DOHH2 (cell line): ENCODE measurements at regions not wholly inside any gene's neighbourhood (a gene's known extent, or its start where the extent isn't known, plus 50 kb on each side); places are given as distances from the start of the nearest gene placed in this dataset.

Source experiments
- H3F3A ChIP-seq: fragments of 200-600 bp; sonication (generic), shearing (Covaris generic); 2 replicates; pipeline ENCODE4 v1.6.0; 2016; ENCODE audit warnings: antibody characterized with exemption, mild to moderate bottlenecking; ENCODE audit not compliant: control insufficient read depth, insufficient read depth
- H3K27ac ChIP-seq: fragments of 200-600 bp; sonication (generic); 2 replicates; pipeline ENCODE4 v1.5.1; 2014; ENCODE audit warnings: low read depth, mild to moderate bottlenecking, low read length, moderate library complexity
- H3K27me3 ChIP-seq: fragments of 200-600 bp; sonication (generic); 2 replicates; pipeline ENCODE4 v1.6.1; 2014; ENCODE audit warnings: mild to moderate bottlenecking, low read length, mixed read lengths; ENCODE audit not compliant: control insufficient read depth
- H3K36me3 ChIP-seq: fragments of 200-600 bp; sonication (generic); 2 replicates; pipeline ENCODE4 v1.6.1; 2014; ENCODE audit warnings: mild to moderate bottlenecking, low read length, moderate library complexity, mixed read lengths; ENCODE audit not compliant: control insufficient read depth
- H3K4me1 ChIP-seq: fragments of 200-600 bp; sonication (generic); 2 replicates; pipeline ENCODE4 v1.6.1; 2014; ENCODE audit warnings: mild to moderate bottlenecking, low read length, mixed read lengths; ENCODE audit not compliant: control insufficient read depth
- H3K4me2 ChIP-seq: fragments of 200-600 bp; sonication (generic); 2 replicates; pipeline ENCODE4 v1.6.0; 2014; ENCODE audit warnings: mild to moderate bottlenecking, low read length, moderate library complexity
- H3K4me3 ChIP-seq: fragments of 200-600 bp; sonication (generic); 2 replicates; pipeline ENCODE4 v1.5.1; 2014; ENCODE audit warnings: mild to moderate bottlenecking, low read length, mixed read lengths
- H3K79me2 ChIP-seq: fragments of 200-600 bp; sonication (generic); 2 replicates; pipeline ENCODE4 v1.6.1; 2014; ENCODE audit warnings: mild to moderate bottlenecking, low read length, mixed read lengths; ENCODE audit not compliant: control insufficient read depth
- H3K9me2 ChIP-seq: fragments of 200-600 bp; sonication (generic); replicated peaks from 2 replicates; pipeline ENCODE4 v1.6.1; 2014; ENCODE audit warnings: mild to moderate bottlenecking, low read length, mixed read lengths; ENCODE audit not compliant: control insufficient read depth
- H3K9me3 ChIP-seq: fragments of 200-600 bp; sonication (generic); 2 replicates; pipeline ENCODE4 v1.6.1; 2014; ENCODE audit warnings: antibody characterized with exemption, low read length, mixed read lengths; ENCODE audit not compliant: control insufficient read depth, insufficient read depth
- H4K20me1 ChIP-seq: fragments of 200-600 bp; sonication (generic); 2 replicates; pipeline ENCODE4 v1.6.0; 2014; ENCODE audit warnings: low read depth, mild to moderate bottlenecking, antibody characterized with exemption, low read length, moderate library complexity; ENCODE audit not compliant: control insufficient read depth, insufficient read depth
- EZH2phosphoT487 ChIP-seq: fragments of 200-600 bp; sonication (generic); IDR thresholded peaks from 2 replicates; pipeline ENCODE4 v1.6.1; 2017; ENCODE audit warnings: borderline replicate concordance, mild to moderate bottlenecking, antibody characterized with exemption, low read length, moderate library complexity, mixed read lengths
- TF ChIP-seq, protein P1 (sequence below): fragments of 200-600 bp; sonication (generic); IDR thresholded peaks from one replicate; pipeline ENCODE4 v1.5.1; 2014; ENCODE audit warnings: antibody characterized with exemption, mild to moderate bottlenecking, low read depth, low read length; ENCODE audit not compliant: poor library complexity, severe bottlenecking

DNA sequence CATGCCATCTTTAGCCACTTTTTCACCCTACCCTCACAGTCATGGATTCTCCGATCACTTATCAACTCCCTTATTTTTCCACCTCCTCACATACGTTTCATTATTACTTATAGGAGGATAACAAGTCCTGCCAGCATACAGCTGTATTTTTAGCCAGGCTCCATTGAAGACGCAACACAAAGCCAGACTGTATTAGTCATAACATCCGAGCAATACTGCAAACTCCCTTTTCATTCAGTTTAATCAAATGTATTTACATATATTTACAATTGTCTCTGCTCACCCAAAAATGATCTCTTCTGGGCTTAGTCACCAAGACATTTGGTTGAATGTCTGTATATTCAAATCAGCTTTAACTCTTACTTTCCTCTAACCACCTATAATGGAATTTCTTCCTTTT lies 126.4 kb upstream of the PRLR start:
- Histone ChIP-seq H3F3A (no peaks in the 10 kb centered on the region), H3K79me2 (no peaks in the 10 kb centered on the region), H3K9me2 (no peaks in the 10 kb centered on the region), H3K36me3 (no peaks in the 10 kb centered on the region), H3K27me3 (no peaks in the 10 kb centered on the region), H3K4me1 (no peaks in the 10 kb centered on the region), H3K9me3 (no peaks in the 10 kb centered on the region), H3K27ac (no peak overlapping the region), H4K20me1 (no peaks in the 10 kb centered on the region), H3K4me3 (no peak overlapping the region), H3K4me2 (no peak overlapping the region)
- TF ChIP-seq, protein P1, sequence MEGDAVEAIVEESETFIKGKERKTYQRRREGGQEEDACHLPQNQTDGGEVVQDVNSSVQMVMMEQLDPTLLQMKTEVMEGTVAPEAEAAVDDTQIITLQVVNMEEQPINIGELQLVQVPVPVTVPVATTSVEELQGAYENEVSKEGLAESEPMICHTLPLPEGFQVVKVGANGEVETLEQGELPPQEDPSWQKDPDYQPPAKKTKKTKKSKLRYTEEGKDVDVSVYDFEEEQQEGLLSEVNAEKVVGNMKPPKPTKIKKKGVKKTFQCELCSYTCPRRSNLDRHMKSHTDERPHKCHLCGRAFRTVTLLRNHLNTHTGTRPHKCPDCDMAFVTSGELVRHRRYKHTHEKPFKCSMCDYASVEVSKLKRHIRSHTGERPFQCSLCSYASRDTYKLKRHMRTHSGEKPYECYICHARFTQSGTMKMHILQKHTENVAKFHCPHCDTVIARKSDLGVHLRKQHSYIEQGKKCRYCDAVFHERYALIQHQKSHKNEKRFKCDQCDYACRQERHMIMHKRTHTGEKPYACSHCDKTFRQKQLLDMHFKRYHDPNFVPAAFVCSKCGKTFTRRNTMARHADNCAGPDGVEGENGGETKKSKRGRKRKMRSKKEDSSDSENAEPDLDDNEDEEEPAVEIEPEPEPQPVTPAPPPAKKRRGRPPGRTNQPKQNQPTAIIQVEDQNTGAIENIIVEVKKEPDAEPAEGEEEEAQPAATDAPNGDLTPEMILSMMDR = no peak
- no peak for TF ChIP-seq EZH2phosphoT487

DNA sequence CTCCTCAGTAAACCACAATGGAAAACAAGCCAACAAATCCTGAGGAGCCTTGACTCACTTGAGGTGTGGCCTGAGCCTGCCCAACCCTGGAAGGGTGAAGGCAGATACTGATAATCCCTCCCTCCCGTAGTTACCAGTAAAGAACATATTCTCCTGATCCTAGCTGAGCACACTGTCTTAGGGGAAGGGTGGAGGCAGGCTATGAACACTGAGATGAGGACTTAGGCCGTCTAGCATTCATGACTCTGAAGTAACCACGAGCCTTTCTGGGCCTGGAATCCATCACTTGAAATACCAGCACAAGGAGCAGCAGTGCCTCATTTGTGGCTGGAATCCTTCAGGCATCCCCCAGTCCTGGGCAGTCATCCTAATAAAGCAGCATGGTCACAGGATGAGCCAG lies 124.5 kb upstream of the PRLR start:
- H3K27ac ChIP-seq = no peak overlapping the region
- no peaks in the 10 kb centered on the region for H3K9me3 ChIP-seq
- H4K20me1 ChIP-seq = no peaks in the 10 kb centered on the region
- H3K4me1 ChIP-seq = no peaks in the 10 kb centered on the region
- no peaks in the 10 kb centered on the region for H3K9me2 ChIP-seq
- H3K4me2 ChIP-seq = no peak overlapping the region
- no peaks in the 10 kb centered on the region for H3K36me3 ChIP-seq
- H3K4me3 ChIP-seq = no peak overlapping the region
- TF ChIP-seq, protein P1 = no peak
- TF ChIP-seq EZH2phosphoT487 = no peak
- no peaks in the 10 kb centered on the region for H3K79me2 ChIP-seq
- H3F3A ChIP-seq = no peaks in the 10 kb centered on the region
- no peaks in the 10 kb centered on the region for H3K27me3 ChIP-seq

DNA sequence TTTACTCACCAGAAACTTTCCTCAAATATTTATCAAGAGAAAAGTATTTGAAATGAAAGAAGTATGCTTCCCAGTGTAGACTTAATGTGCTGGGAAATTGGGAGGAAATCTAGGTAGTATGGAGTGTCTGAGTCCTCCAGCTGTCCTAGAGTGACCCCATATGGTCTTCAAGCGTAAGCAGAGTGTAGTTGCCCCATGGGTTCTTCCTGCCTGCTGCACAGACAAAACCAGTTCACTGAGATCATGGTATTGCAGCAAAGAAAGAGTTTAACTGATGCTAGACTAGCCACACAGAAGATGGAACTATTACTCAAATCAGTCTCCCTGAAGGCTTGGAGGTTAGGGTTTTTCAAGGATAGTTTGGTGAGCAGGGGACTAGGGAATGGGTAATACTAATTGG lies 114.9 kb upstream of the PRLR start:
- no peaks in the 10 kb centered on the region for H3K9me2 ChIP-seq
- no peak overlapping the region for H3K4me3 ChIP-seq
- TF ChIP-seq, protein P1 = no peak
- TF ChIP-seq EZH2phosphoT487 = no peak
- no peaks in the 10 kb centered on the region for H3F3A ChIP-seq
- H3K4me1 ChIP-seq = no peaks in the 10 kb centered on the region
- no peaks in the 10 kb centered on the region for H4K20me1 ChIP-seq
- no peak overlapping the region for H3K4me2 ChIP-seq
- H3K79me2 ChIP-seq = no peaks in the 10 kb centered on the region
- no peaks in the 10 kb centered on the region for H3K9me3 ChIP-seq
- no peaks in the 10 kb centered on the region for H3K27me3 ChIP-seq
- no peak overlapping the region for H3K27ac ChIP-seq
- no peaks in the 10 kb centered on the region for H3K36me3 ChIP-seq

DNA sequence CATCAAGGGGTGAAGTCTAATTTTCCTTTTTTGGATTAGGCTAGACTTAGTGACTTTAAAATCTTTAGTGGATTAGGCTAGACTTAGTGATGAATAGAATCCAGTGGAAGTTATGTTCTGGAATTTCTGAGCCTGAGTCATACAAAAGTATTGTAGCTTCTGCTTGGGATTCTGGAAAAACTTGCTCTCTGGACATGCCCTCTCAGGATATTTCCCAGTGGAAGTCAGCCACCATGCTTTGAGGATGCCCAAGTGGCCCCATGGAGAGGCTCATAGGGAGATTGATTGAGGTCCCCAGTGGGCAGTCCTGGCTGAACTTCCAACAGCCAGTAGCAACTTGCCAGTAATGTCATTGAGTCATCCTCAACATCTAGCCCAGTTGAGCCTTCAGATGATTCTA lies 112.4 kb upstream of the PRLR start:
- Histone ChIP-seq H3K27me3 (no peaks in the 10 kb centered on the region), H3K36me3 (no peaks in the 10 kb centered on the region), H3K4me3 (no peak overlapping the region), H3K9me3 (no peaks in the 10 kb centered on the region), H3K4me1 (no peaks in the 10 kb centered on the region), H3K79me2 (no peaks in the 10 kb centered on the region), H3F3A (no peaks in the 10 kb centered on the region), H4K20me1 (no peaks in the 10 kb centered on the region), H3K27ac (no peak overlapping the region), H3K4me2 (no peak overlapping the region), H3K9me2 (no peaks in the 10 kb centered on the region)
- TF ChIP-seq, protein P1 = no peak
- no peak for TF ChIP-seq EZH2phosphoT487
